Memory B cell (primary cell): ENCODE measurements at regions not wholly inside any gene's neighbourhood (a gene's known extent, or its start where the extent isn't known, plus 50 kb on each side); places are given as distances from the start of the nearest gene placed in this dataset.
"Not testable (repeated sequence)": the region's sequence is repeated elsewhere in the genome, so short reads cannot be mapped to it uniquely, and the experiment has no call there.

Experiments
- ATAC-seq: fragments of 150-1000 bp; cut with Tn5 transposase; 2 replicates; pipeline ENCODE4 v1.10.0; 2021; ENCODE audit warnings: low read depth, mild to moderate bottlenecking, moderate library complexity
- DNase-seq, 2 donors: peaks; one replicate each; pipeline ENCODE4 v3.0.0; 2022; ENCODE audit warnings: low spot score in 2 of 2
- H3K27ac Mint-ChIP-seq: one replicate; pipeline ENCODE4 v1.8.0; 2022; ENCODE audit warnings: mild to moderate bottlenecking, moderate library complexity, mixed read lengths
- H3K27me3 Mint-ChIP-seq: one replicate; pipeline ENCODE4 v1.8.0; 2022; ENCODE audit warnings: mixed read lengths
- H3K36me3 Mint-ChIP-seq: one replicate; pipeline ENCODE4 v1.8.0; 2022; ENCODE audit warnings: mild to moderate bottlenecking, mixed read lengths
- H3K4me1 Mint-ChIP-seq: one replicate; pipeline ENCODE4 v1.8.0; 2022; ENCODE audit warnings: mixed read lengths
- H3K4me3 Mint-ChIP-seq: one replicate; pipeline ENCODE4 v1.8.0; 2022; ENCODE audit warnings: mild to moderate bottlenecking, moderate library complexity, mixed read lengths
- H3K9me3 Mint-ChIP-seq: one replicate; pipeline ENCODE4 v1.8.0; 2022; ENCODE audit warnings: mixed read lengths

DNA sequence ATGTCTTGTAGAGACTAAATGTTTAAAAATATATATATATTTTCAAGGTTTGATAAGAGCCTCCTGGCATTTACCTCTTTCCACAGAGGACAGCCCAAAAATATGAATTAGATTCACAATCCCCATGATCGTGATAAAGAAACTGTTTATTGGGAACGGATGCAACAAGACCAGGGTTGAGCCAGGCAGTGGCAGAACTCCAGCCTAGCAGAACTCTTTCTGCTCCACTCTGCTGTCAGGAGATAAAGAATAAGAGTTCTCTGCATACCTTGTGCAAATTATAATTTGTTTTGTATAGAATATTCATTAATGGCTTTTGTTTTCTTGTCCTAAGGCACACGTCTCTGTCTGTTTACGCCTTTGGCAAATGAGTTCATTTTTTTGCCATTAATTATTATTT lies 472.2 kb downstream of the TUSC1 start:
- Mint-ChIP-seq H3K36me3 (no peaks in the 10 kb centered on the region), H3K9me3 (peaks cover 4% of the 10 kb centered on the region), H3K27ac (no peak overlapping the region), H3K4me1 (no peaks in the 10 kb centered on the region), H3K27me3 (no peaks in the 10 kb centered on the region), H3K4me3 (no peak overlapping the region)
- DNase-seq, result no peak
- ATAC-seq, result no peak

DNA sequence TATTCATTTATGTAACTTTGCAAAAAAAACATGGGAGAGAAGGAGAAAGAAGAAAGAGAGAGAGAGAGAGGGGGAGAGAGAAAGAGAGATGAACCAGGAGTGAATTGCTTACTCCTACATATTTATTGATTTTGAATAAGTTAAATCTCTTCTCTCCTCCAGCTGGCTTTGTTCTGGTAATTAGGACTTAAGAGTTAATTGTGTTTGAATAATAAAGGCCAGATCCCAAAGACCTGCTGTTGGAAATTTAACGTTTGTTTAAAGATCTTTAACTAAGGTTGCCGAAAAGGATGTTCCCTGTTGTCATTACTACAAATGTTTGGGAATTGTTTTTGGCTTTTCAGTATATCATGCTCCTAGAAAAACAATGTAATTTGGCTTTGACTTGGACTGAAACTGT lies 473.0 kb downstream of the TUSC1 start:
- ATAC-seq (no peak), DNase-seq (no peak)
- no peaks in the 10 kb centered on the region for H3K4me1 Mint-ChIP-seq
- H3K9me3 Mint-ChIP-seq, result peaks cover 6% of the 10 kb centered on the region
- H3K4me3 Mint-ChIP-seq, result no peak overlapping the region
- H3K27ac Mint-ChIP-seq, result no peak overlapping the region
- no peaks in the 10 kb centered on the region for H3K27me3 Mint-ChIP-seq
- H3K36me3 Mint-ChIP-seq, result no peaks in the 10 kb centered on the region

DNA sequence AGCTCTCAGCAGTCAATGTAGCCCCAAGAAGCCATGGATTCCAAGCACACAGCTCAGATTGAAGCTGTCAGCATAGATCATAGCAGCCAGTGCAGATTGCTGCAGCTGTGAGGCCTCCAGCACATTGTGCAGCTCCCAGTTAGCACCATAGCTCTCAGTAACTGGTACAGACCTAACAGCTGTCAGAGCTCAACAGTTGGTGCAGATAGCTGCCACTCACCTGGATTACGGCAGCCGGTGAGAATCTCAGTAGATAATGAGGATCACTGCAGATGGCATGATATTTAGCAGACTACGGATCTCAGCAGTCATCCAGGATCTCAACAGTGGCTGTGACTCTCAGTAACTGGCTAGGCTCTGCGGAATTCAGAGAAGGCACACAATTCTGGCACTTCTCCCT lies 500.4 kb downstream of the TUSC1 start:
- Mint-ChIP-seq H3K27ac (no peak overlapping the region), H3K36me3 (no peaks in the 10 kb centered on the region), H3K9me3 (peaks cover 18% of the 10 kb centered on the region), H3K27me3 (no peaks in the 10 kb centered on the region), H3K4me3 (no peak overlapping the region), H3K4me1 (no peaks in the 10 kb centered on the region)
- no peak for ATAC-seq
- DNase-seq, result no peak

DNA sequence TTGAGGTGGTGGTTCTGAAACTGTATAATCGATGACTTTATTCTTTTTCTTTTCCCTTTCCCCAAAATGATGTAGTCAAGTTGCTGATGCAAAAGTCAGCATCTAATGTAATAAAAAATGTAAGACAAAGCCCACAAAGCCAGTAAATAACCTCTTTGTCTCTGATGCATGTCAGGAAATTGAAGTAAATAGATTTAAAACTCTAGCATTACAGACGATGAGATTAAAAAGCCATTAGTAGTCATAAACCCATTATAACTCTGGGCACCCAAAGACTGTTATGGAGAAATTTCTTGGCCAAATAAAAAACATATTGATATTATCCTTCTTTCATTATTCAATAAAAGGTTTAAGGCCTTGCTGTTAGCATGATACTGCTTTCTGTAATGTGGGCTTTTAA lies 548.7 kb downstream of the TUSC1 start:
- H3K9me3 Mint-ChIP-seq, result peaks cover 6% of the 10 kb centered on the region
- no peaks in the 10 kb centered on the region for H3K27me3 Mint-ChIP-seq
- DNase-seq (no peak), ATAC-seq (no peak)
- no peak overlapping the region for H3K4me3 Mint-ChIP-seq
- no peaks in the 10 kb centered on the region for H3K36me3 Mint-ChIP-seq
- no peak overlapping the region for H3K27ac Mint-ChIP-seq
- H3K4me1 Mint-ChIP-seq, result no peaks in the 10 kb centered on the region

DNA sequence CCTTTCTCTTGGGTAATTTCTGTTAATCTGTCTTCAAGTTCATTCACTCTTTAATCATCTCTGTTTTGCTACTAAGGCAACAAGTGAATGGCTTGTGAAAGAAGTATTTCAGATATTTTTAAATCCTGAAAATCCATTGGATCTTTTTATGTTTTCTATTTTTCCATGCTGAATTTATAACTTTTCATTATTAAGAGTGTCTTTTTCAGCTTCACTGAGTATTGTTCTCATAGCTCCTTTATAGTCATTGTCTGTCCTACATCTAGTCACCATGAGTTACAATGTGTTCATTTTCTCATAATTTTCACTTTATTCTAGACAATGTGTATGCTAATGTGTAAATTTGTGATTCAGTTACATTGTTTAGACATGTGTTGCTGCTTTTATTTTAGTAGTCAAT lies 556.4 kb downstream of the TUSC1 start:
- ATAC-seq (no peak), DNase-seq (no peak)
- Mint-ChIP-seq H3K27me3 (no peaks in the 10 kb centered on the region), H3K27ac (no peak overlapping the region), H3K36me3 (no peaks in the 10 kb centered on the region), H3K4me1 (no peaks in the 10 kb centered on the region), H3K4me3 (no peak overlapping the region), H3K9me3 (peaks cover 9% of the 10 kb centered on the region)

DNA sequence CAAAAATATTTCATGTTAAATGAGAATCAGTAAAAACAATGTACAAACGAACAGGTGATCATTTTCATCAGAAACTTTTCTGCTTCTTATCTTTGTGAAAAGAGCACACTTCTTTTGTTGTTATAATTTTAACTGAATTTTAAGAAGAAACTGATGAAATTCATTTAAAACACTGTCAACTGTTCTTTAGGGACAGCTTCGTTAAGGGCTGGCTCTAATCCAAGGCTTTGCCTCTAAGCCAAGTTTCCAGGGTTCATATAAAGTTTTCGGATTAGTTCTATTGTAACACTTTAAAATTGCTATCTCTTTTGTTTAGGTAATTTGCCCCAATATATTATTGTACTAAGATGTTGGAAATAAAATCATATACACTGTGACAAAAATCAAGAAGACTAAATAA lies 559.2 kb downstream of the TUSC1 start:
- Mint-ChIP-seq H3K9me3 (peaks cover 5% of the 10 kb centered on the region), H3K4me1 (no peaks in the 10 kb centered on the region), H3K4me3 (no peak overlapping the region), H3K27me3 (no peaks in the 10 kb centered on the region), H3K36me3 (no peaks in the 10 kb centered on the region), H3K27ac (no peak overlapping the region)
- DNase-seq, result no peak
- ATAC-seq, result no peak

DNA sequence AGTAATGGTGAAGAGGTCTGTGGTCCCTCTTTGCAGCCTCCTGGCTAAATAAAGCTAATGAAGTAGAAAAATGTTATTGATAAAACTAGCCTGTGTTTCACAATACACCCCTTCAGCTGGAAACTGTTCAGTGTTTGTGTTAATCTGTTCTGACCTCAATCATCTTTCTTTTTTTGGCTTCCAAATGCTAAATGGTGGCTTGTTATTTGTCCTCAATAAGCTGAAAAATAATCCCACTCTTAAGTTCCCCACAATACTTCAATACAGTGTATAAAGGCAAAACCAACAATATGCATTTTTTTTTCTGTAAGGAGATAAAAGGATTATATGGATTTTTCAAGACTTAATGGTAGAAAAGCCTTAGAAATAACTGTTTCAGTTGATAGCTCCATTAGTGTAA lies 560.5 kb downstream of the TUSC1 start:
- no peak for ATAC-seq
- DNase-seq, result no peak
- Mint-ChIP-seq H3K27me3 (no peaks in the 10 kb centered on the region), H3K9me3 (peaks cover 3% of the 10 kb centered on the region), H3K36me3 (no peaks in the 10 kb centered on the region), H3K4me3 (no peak overlapping the region), H3K27ac (no peak overlapping the region), H3K4me1 (no peaks in the 10 kb centered on the region)

DNA sequence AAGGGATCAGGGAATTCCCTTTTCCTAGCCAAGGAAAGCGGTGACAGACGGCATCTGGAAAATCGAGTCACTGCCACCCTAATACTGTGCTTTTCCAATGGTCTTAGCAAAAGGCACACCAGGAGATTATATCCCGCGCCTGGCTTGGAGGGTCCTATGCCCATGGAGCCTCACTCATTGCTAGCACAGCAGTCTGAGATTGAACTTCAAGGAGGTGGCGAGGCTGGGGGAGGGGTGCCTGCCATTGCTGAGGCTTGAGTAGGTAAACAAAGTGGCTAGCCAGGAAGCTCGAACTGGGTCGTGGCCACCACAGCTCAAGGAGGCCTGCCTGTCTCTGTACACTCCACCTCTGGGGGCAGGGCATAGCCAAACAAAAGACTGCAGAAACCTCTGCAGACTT lies 556.5 kb upstream of the IZUMO3 start:
- H3K9me3 Mint-ChIP-seq, H3K4me1 Mint-ChIP-seq, H3K27ac Mint-ChIP-seq, DNase-seq, H3K36me3 Mint-ChIP-seq, H3K4me3 Mint-ChIP-seq, H3K27me3 Mint-ChIP-seq, ATAC-seq: not testable (repeated sequence)

DNA sequence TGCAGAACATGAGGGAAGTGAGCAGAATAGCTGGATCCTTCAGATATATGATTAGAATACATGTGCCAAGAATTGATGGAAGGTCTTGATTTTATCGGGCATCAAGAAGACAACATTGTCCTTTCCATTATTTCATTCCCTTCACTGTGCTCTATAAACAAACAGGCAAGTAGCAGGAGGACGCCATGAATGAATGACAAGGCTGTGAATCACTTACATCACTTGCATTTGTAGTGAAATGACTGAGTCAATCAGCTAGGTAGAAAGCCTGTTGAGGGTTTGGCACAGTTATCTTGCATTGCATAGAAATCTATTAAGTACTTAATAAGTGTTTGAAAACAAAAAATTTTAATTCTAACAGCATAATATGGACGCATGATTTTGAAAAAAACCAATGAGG lies 548.8 kb upstream of the IZUMO3 start:
- Mint-ChIP-seq H3K4me3 (no peak overlapping the region), H3K9me3 (peaks cover 4% of the 10 kb centered on the region), H3K27ac (no peak overlapping the region), H3K36me3 (no peaks in the 10 kb centered on the region), H3K4me1 (no peaks in the 10 kb centered on the region), H3K27me3 (no peaks in the 10 kb centered on the region)
- DNase-seq (no peak), ATAC-seq (no peak)

DNA sequence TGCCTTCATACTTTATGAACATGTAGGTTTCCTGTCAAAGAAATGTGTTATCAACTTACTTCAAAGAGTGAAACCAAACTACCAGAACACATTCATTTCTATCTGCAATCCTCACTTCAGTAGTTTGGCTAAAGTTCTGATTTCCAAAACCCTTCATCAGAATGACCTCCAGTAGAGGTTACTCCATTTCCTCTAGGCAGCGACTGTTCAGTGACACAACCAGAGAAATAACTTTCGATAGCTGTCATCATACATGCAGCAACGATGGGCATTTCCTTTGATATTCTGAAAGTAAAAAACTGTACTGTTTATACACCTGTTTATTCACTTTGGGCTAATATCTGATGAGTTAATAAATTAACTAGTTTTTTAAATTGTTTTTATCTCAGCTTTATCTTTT lies 532.5 kb upstream of the IZUMO3 start:
- no peak overlapping the region for H3K27ac Mint-ChIP-seq
- H3K4me3 Mint-ChIP-seq, result no peak overlapping the region
- DNase-seq (no peak), ATAC-seq (no peak)
- H3K4me1 Mint-ChIP-seq, result no peaks in the 10 kb centered on the region
- peaks cover 2% of the 10 kb centered on the region for H3K9me3 Mint-ChIP-seq
- H3K36me3 Mint-ChIP-seq, result no peaks in the 10 kb centered on the region
- H3K27me3 Mint-ChIP-seq, result no peaks in the 10 kb centered on the region

DNA sequence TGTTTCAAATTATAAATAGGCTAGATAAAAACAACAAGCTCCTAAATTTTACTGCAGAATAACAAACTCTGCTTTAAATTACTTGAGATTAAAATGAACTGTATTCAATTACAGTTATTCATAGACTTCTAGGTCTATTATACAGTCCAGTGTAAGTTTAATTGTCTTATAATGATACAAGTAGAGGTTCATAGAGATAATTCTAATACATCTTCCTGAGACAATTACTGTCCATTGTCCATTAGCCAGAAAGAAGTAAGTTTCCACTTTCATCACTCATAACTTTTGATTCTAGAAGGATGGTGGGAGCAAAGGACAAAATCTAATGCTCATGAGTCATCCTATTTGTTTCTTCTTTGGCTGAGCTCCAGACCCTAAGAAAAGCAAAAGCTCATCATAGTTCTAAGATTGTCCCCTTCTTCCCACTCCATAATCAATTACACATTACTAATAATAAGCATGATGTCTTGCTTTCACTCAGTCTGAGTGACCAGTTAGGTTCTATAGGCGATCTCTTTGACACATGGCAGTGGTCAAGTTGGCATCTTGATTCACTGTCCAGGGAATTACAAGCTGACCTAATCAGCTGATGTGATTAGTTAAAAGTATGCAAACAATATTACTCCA lies 502.5 kb upstream of the IZUMO3 start:
- Mint-ChIP-seq H3K36me3 (no peaks in the 10 kb centered on the region), H3K27ac (no peak overlapping the region), H3K9me3 (no peaks in the 10 kb centered on the region), H3K27me3 (no peaks in the 10 kb centered on the region), H3K4me1 (no peaks in the 10 kb centered on the region), H3K4me3 (no peak overlapping the region)
- no peak for ATAC-seq
- DNase-seq, result no peak

DNA sequence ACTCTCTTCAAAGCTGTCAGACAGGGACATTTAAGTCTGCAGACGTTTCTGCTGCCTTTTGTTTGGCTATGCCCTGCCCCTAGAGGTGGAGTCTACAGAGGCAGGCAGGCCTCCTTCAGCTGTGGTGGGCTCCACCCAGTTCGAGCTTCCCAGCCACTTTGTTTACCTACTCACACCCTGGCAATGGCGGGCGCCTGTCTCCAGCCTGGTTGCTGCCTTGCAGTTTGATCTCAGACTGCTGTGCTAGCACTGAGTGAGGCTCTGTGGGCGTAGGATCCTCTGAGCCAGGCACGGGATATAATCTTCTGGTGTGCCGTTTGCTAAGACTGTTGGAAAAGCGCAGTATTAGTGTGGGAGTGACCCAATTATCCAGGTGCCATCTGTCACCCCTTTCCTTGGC lies 499.8 kb upstream of the IZUMO3 start:
- not testable (repeated sequence) for H3K4me3 Mint-ChIP-seq, H3K27ac Mint-ChIP-seq, H3K36me3 Mint-ChIP-seq, ATAC-seq, H3K9me3 Mint-ChIP-seq, H3K27me3 Mint-ChIP-seq, H3K4me1 Mint-ChIP-seq, DNase-seq

DNA sequence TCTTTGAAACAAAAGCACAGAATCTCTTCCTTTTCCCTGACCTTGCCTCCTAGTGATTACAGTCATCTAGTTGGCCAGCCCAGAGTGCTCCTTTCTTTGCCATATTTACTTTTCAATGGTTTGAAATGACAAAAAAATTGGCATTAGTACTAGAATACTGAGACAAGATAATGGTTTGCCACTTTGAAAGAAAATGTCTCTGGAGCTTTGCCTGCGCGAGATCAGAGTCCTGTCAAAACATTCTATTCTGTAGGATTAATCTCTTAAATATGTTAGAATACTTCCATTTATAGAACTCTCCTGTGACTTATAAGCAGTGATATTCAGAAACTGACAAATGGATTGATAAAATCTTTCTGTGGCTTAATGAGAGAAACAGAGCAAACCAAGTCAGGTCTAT lies 484.0 kb upstream of the IZUMO3 start:
- Mint-ChIP-seq H3K9me3 (peaks cover 2% of the 10 kb centered on the region), H3K4me1 (no peaks in the 10 kb centered on the region), H3K27me3 (no peaks in the 10 kb centered on the region), H3K4me3 (no peak overlapping the region), H3K36me3 (no peaks in the 10 kb centered on the region), H3K27ac (no peak overlapping the region)
- no peak for ATAC-seq
- DNase-seq, result no peak

DNA sequence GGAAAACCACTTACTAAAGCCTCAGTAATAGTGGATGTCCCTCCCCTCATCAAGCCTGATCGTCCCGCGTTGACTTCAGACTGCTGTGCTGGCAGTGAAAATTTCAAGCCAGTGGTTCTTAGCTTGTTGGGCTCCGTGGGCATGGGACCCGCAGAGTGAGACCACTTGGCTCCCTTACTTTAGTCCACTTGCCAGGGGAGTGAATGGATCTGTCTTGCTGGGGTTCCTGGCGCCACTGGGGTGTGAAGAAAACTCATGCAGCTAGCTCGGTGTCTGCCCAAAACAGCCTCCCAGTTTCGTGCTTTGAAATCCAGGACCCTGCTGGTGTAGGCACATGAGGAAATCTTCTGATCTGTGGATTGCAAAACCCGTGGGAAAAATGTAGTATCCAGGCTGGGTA lies 480.0 kb upstream of the IZUMO3 start:
- Mint-ChIP-seq H3K27ac (no peak overlapping the region), H3K9me3 (peaks cover 17% of the 10 kb centered on the region), H3K36me3 (no peaks in the 10 kb centered on the region), H3K4me3 (no peak overlapping the region), H3K4me1 (no peaks in the 10 kb centered on the region), H3K27me3 (no peaks in the 10 kb centered on the region)
- ATAC-seq (no peak), DNase-seq (no peak)

DNA sequence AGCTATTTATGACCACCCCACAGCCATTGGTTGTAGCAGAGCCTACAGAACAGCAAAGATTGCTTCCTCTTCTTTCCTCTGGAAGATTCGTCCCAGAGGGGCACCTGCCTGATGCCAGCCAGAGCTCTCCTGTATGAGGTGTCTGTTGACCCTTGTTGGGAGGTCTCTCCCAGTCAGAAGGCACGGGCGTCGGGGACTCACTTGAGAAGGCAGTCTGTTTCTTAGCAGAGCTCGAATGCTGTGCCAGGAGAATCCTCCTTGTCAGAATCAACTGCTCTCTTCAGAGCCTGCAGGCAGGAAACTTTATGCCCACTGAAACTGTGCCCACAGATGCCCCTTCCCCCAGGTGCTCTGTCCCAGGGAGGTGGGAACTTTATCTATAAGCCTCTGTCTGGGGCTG lies 479.5 kb upstream of the IZUMO3 start:
- Mint-ChIP-seq H3K27ac (no peak overlapping the region), H3K9me3 (peaks cover 17% of the 10 kb centered on the region), H3K27me3 (no peaks in the 10 kb centered on the region), H3K36me3 (no peaks in the 10 kb centered on the region), H3K4me1 (no peaks in the 10 kb centered on the region), H3K4me3 (no peak overlapping the region)
- ATAC-seq (no peak), DNase-seq (no peak)
